Fibroblast of the aortic adventitia (primary cell): ENCODE measurements at regions not wholly inside any gene's neighbourhood (a gene's known extent, or its start where the extent isn't known, plus 50 kb on each side); places are given as distances from the start of the nearest gene placed in this dataset.
A peak's percentile ranks its signal among the peaks of the same experiment; 100 is the strongest.

ENCODE experiments used
- DNase-seq: peaks from one replicate; pipeline ENCODE4 v3.0.0-alpha.2; 2010; ENCODE audit warnings: low read depth
- H3K4me3 ChIP-seq: 2 replicates; pipeline ENCODE4 v1.5.1; 2011; ENCODE audit warnings: low read depth, mild to moderate bottlenecking, control low read depth, low read length, moderate library complexity
- TF ChIP-seq, protein P1 (sequence below): IDR thresholded peaks from 2 replicates; pipeline ENCODE4 v1.5.1; 2011; ENCODE audit warnings: mild to moderate bottlenecking, low read length, control low read depth, inconsistent platforms; ENCODE audit not compliant: insufficient read depth

DNA sequence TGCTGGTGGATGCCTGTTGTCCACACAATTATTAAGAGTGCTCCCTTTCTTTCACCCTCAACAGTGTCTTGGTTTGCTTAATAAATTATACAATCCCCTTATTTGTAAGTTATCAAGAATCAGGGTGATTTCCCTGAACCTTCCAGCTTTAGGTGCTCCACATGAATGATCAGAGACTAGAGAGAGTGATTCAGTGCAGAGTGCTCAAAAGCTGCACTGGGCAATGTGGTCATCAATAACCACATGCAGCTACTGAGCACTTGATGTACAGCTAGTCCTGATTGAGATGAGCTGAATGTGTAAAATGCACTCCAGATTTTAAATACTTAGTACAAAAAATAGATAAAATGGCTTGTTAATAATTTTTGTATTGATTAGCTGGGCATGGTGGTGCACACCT lies 76.8 kb upstream of the TRIO start:
- TF ChIP-seq, protein P1, sequence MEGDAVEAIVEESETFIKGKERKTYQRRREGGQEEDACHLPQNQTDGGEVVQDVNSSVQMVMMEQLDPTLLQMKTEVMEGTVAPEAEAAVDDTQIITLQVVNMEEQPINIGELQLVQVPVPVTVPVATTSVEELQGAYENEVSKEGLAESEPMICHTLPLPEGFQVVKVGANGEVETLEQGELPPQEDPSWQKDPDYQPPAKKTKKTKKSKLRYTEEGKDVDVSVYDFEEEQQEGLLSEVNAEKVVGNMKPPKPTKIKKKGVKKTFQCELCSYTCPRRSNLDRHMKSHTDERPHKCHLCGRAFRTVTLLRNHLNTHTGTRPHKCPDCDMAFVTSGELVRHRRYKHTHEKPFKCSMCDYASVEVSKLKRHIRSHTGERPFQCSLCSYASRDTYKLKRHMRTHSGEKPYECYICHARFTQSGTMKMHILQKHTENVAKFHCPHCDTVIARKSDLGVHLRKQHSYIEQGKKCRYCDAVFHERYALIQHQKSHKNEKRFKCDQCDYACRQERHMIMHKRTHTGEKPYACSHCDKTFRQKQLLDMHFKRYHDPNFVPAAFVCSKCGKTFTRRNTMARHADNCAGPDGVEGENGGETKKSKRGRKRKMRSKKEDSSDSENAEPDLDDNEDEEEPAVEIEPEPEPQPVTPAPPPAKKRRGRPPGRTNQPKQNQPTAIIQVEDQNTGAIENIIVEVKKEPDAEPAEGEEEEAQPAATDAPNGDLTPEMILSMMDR = no peak
- no peak for DNase-seq
- H3K4me3 ChIP-seq = no peak overlapping the region

DNA sequence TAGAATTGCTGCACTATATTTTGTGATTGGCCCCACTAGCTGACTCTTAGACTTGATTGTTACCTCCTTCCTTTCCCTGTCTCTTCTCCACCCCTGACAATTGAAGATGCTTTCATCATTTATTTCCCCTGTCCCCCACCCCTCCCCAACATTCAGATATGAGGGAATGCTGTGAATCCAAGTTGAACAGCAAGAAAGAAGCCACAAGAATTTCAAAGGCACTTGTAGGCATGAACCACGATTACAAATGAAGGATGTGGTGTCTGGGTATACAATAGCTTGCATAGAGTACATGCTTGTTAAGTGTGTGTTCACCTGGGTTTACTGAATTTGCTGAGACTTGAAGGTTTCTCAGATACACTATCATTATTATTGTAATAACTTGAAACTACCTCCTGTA lies 78.3 kb upstream of the TRIO start:
- DNase-seq = peak; percentile 18
- TF ChIP-seq, protein P1 = no peak
- H3K4me3 ChIP-seq = no peak overlapping the region

DNA sequence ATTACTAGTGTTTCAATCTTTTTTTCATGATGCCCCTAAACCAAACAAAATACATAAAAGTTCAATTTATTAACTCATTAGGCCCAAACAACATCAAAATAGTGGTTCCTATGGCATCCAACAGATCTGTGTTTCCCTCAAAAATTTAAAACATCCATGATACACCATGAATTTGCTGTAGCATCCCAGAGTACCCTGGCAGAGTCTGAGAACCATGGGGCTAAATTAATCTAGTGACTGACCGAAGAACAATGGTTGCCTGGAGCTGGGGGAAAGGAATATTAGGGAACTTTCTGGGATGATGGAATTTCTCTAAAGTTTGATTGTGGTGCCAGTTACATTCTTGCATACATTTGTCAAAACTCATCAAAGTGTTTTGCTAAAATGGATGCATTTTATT lies 79.5 kb upstream of the TRIO start:
- H3K4me3 ChIP-seq = no peak overlapping the region
- TF ChIP-seq, protein P1 = no peak
- no peak for DNase-seq

DNA sequence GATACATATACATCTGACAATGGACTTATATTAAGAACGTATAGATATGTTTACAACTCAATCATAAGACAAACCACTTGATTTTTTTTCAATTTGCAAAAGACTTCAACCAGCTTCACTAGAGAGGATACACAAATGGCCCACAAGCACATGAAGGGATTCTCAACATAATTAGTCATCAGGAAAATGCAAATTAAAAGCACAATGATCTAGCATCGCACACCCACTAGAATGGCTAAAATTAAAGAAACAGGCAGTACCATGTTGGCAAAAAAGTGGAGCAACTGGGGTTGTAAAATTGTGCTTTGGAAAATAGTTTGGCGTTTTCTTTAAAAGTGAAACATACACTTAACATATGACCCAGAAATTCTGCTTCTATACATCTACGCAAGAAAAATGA lies 80.0 kb upstream of the TRIO start:
- no peak for DNase-seq
- no peak overlapping the region for H3K4me3 ChIP-seq
- TF ChIP-seq, protein P1 = no peak

- no peak overlapping the region for H3K4me3 ChIP-seq
- TF ChIP-seq, protein P1 = no peak
- DNase-seq = peak; percentile 11
Measured at GRCh38 chr5:14062178-14062577, 81.0 kb upstream of the TRIO start.

GRCh38 chr5:14061106-14061505 lies 82.0 kb upstream of the TRIO start:
- TF ChIP-seq, protein P1 = no peak
- DNase-seq = no peak
- no peak overlapping the region for H3K4me3 ChIP-seq

GRCh38 chr5:14060218-14060617 lies 82.9 kb upstream of the TRIO start:
- no peak overlapping the region for H3K4me3 ChIP-seq
- TF ChIP-seq, protein P1 = no peak
- no peak for DNase-seq
